ENCODE measurements at regions not wholly inside any gene's neighbourhood (a gene's known extent, or its start where the extent isn't known, plus 50 kb on each side); places are given as distances from the start of the nearest gene placed in this dataset.

DNA sequence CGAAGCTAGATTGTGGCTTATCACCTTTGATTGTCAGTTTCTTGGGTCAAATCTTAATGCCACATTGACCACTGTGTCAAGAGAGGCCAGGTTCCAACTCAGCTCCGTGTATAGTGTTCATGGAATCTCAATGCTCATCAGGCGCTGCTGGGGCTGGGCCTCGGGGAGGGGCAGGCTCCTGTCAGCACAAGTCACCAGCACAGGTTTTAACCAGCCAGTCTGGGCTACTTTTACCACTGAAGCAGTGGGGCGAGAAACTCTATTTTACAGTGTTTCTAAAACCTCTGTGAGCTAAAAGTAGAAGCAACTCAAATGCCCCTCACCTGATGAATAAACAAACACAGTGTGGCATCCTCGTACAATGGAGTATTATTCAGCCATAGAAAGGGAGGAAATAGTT lies 118.7 kb upstream of the GJB6 start:
- no peaks in the 10 kb centered on the region for H3K36me3 ChIP-seq (ENCODE audit: control insufficient read depth in 2 of 2, insufficient read depth in 2 of 2, low read length in 1 of 2)
- H3K4me3 ChIP-seq: no peak overlapping the region
- POLR2A ChIA-PET: no interaction called here
- no peaks in the 10 kb centered on the region for H3K4me1 ChIP-seq (ENCODE audit: control insufficient read depth, insufficient read depth, low read length)
- no peak overlapping the region for H2AFZ ChIP-seq (ENCODE audit: control insufficient read depth, low read depth, low read length)
- BruUV-seq (replicated peaks): no TSS peak
- intact Hi-C loops (cut with micrococcal nuclease; ENCODE audit: unreplicated experiment): no loop called here
- no peak for ATAC-seq
- CTCF ChIA-PET: no interaction called here
- FAIRE-seq: no peak
- no peak for DNase-seq (ENCODE audit: low read depth, low spot score)
- WGBS (ENCODE audit: insufficient coverage, insufficient replicate concordance, low lambda C conversion rate, missing lambda C conversion rate): 45% methylated on average over 6 of the region's 6 CpGs
- H3K9ac ChIP-seq (ENCODE audit: control insufficient read depth, insufficient read depth, low read length): no peak overlapping the region
- H3K4me2 ChIP-seq (ENCODE audit: control insufficient read depth, insufficient read depth): no peak overlapping the region
- H4K20me1 ChIP-seq (ENCODE audit: control insufficient read depth, insufficient read depth): no peaks in the 10 kb centered on the region
- in situ Hi-C loops (cut with MboI): no loop called here
- RAD21 ChIA-PET (ENCODE audit: unreplicated experiment): no interaction called here
- no peaks in the 10 kb centered on the region for H3K79me2 ChIP-seq (ENCODE audit: control insufficient read depth, insufficient read depth, low read length)
- SMC1A ChIA-PET (ENCODE audit: uncharacterized antibody, unreplicated experiment): no interaction called here
- TF ChIP-seq, protein P1, sequence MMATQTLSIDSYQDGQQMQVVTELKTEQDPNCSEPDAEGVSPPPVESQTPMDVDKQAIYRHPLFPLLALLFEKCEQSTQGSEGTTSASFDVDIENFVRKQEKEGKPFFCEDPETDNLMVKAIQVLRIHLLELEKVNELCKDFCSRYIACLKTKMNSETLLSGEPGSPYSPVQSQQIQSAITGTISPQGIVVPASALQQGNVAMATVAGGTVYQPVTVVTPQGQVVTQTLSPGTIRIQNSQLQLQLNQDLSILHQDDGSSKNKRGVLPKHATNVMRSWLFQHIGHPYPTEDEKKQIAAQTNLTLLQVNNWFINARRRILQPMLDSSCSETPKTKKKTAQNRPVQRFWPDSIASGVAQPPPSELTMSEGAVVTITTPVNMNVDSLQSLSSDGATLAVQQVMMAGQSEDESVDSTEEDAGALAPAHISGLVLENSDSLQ (IDR thresholded peaks at IDR 0.05): no peak
- TF ChIP-seq, protein P2, sequence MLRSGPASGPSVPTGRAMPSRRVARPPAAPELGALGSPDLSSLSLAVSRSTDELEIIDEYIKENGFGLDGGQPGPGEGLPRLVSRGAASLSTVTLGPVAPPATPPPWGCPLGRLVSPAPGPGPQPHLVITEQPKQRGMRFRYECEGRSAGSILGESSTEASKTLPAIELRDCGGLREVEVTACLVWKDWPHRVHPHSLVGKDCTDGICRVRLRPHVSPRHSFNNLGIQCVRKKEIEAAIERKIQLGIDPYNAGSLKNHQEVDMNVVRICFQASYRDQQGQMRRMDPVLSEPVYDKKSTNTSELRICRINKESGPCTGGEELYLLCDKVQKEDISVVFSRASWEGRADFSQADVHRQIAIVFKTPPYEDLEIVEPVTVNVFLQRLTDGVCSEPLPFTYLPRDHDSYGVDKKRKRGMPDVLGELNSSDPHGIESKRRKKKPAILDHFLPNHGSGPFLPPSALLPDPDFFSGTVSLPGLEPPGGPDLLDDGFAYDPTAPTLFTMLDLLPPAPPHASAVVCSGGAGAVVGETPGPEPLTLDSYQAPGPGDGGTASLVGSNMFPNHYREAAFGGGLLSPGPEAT (IDR thresholded peaks at IDR 0.05; ENCODE audit: low read depth): no peak
- no peak for TF ChIP-seq STAT3 (IDR thresholded peaks at IDR 0.05; ENCODE audit: low read depth, low read length)
- TF ChIP-seq MEF2A (IDR thresholded peaks at IDR 0.05; ENCODE audit: insufficient read depth, low read depth, low read length): no peak
- TF ChIP-seq, protein P3, sequence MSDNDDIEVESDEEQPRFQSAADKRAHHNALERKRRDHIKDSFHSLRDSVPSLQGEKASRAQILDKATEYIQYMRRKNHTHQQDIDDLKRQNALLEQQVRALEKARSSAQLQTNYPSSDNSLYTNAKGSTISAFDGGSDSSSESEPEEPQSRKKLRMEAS (IDR thresholded peaks at IDR 0.05; ENCODE audit: low read depth, low read length): no peak
- TF ChIP-seq MTA3 (IDR thresholded peaks at IDR 0.05; ENCODE audit: borderline replicate concordance, low read length): no peak
- no peak for TF ChIP-seq RAD21 (IDR thresholded peaks at IDR 0.05; ENCODE audit: insufficient read depth, low read depth, low read length)
- TF ChIP-seq SMC3 (IDR thresholded peaks at IDR 0.05; ENCODE audit: borderline replicate concordance, low read length): no peak
- no peak for TF ChIP-seq GATAD2B (conservative IDR thresholded peaks at IDR 0.05; ENCODE audit: low read depth)
- no peak for TF ChIP-seq TCF12 (IDR thresholded peaks at IDR 0.05; ENCODE audit: low read depth, low read length)
- no peak for TF ChIP-seq STAT1 (conservative IDR thresholded peaks at IDR 0.05)
- no peaks in the 10 kb centered on the region for H3K9me3 ChIP-seq (replicated peaks; ENCODE audit: control insufficient read depth, insufficient read depth, low read length)
- H3K27ac ChIP-seq (ENCODE audit: control insufficient read depth, insufficient read depth): no peak overlapping the region
- H3K27me3 ChIP-seq (replicated peaks in 1 of 2; ENCODE audit: control insufficient read depth in 2 of 2, insufficient read depth in 2 of 2, low read length in 1 of 2): no peaks in the 10 kb centered on the region
